HepG2 (cell line): ENCODE measurements at regions not wholly inside any gene's neighbourhood (a gene's known extent, or its start where the extent isn't known, plus 50 kb on each side); places are given as distances from the start of the nearest gene placed in this dataset.

Experiments used
- ATAC-seq: fragments of 200-7000 bp; cut with Tn5 transposase; 3 replicates; pipeline ENCODE4 v1.9.1; 2020; ENCODE audit warnings: mild to moderate bottlenecking, moderate library complexity
- BruUV-seq: library from RNA; stranded (reverse); fragments of 400-500 nt; replicated peaks from 2 replicates; lab custom pipeline; 2021; lab: Mats Ljungman, UMichigan
- CTCF ChIA-PET: fragments of 300-600 bp; formaldehyde crosslinking; extraction: SDS; loops from one replicate; lab custom pipeline; 2021; ENCODE audit warnings: low total read pairs, inconsistent platforms, low intra/inter-chr PET ratio; lab: Yijun Ruan, JAX
- POLR2A ChIA-PET: fragments of 350-600 bp; sonication (Branson Sonifier 250); formaldehyde crosslinking; loops from one replicate; lab custom pipeline; 2020; ENCODE audit warnings: antibody characterized with exemption, inconsistent platforms; lab: Yijun Ruan, JAX
- DNase-seq: peaks from one replicate; pipeline ENCODE4 v3.0.0-alpha.2; 2015; ENCODE audit warnings: low spot score
- FAIRE-seq: peaks from 3 replicates; lab custom pipeline; 2011; peaks lifted over from hg19 to GRCh38; lab: Jason Lieb, UNC
- H2AFZ ChIP-seq: one replicate; pipeline ENCODE4 v1.6.1; 2011; ENCODE audit warnings: low read length, inconsistent platforms
- H3K27ac ChIP-seq: fragments of 300-600 bp; 3 replicates; pipeline ENCODE4 v1.8.0; 2011; ENCODE audit warnings: mixed run types, mild to moderate bottlenecking, mixed read lengths, low read length, inconsistent platforms; ENCODE audit not compliant: insufficient read depth; ENCODE audit errors: extremely low read length
- H3K27me3 ChIP-seq, 2 experiments: fragments of 200-600 bp in 1 of 2; 2 replicates in 1 of 2; 3 replicates in 1 of 2; pipeline versions ENCODE4 v1.6.0 to v1.8.0; 2011; ENCODE audit warnings: low read length in 2 of 2, mild to moderate bottlenecking in 2 of 2, moderate library complexity in 2 of 2, inconsistent platforms in 1 of 2; ENCODE audit not compliant: insufficient read depth in 2 of 2, control insufficient read depth in 1 of 2
- H3K36me3 ChIP-seq, 2 experiments: fragments of 200-600 bp in 1 of 2; replicated peaks in 1 of 2; 2 replicates in 1 of 2; 3 replicates in 1 of 2; pipeline versions ENCODE4 v1.5.1 to v1.8.0; 2011; ENCODE audit warnings: low read length in 2 of 2, inconsistent platforms in 1 of 2; ENCODE audit not compliant: insufficient read depth in 2 of 2, control insufficient read depth in 1 of 2
- H3K4me1 ChIP-seq: 2 replicates; pipeline ENCODE4 v1.5.1; 2012; ENCODE audit warnings: low read length, inconsistent platforms; ENCODE audit not compliant: insufficient read depth
- H3K4me2 ChIP-seq: 2 replicates; pipeline ENCODE4 v1.6.0; 2011; ENCODE audit warnings: low read depth, low read length, inconsistent platforms
- H3K4me3 ChIP-seq, 3 experiments: fragments of 200-600 bp in 1 of 3; sonication (generic), shearing (Covaris generic) in 1 of 3; replicated peaks in 1 of 3; 2 replicates each; pipeline ENCODE4 v1.5.1; 2011 to 2016; ENCODE audit warnings: low read length in 3 of 3, inconsistent platforms in 2 of 3, low read depth in 2 of 3, mild to moderate bottlenecking in 2 of 3, control low read depth in 1 of 3, mixed read lengths in 1 of 3; ENCODE audit not compliant: insufficient read depth in 1 of 3
- H3K79me2 ChIP-seq: one replicate; pipeline ENCODE4 v1.6.1; 2011; ENCODE audit warnings: low read length, inconsistent platforms; ENCODE audit not compliant: insufficient read depth
- H3K9ac ChIP-seq: 2 replicates; pipeline ENCODE4 v1.6.0; 2011; ENCODE audit warnings: mild to moderate bottlenecking, low read depth, low read length, inconsistent platforms; ENCODE audit not compliant: insufficient read depth
- H3K9me3 ChIP-seq: 2 replicates; pipeline ENCODE4 v1.5.1; 2012; ENCODE audit warnings: mild to moderate bottlenecking, low read length
- H4K20me1 ChIP-seq: 2 replicates; pipeline ENCODE4 v1.6.0; 2011; ENCODE audit warnings: inconsistent platforms, mild to moderate bottlenecking, low read length, moderate library complexity; ENCODE audit not compliant: insufficient read depth
- BHLHE40 ChIP-seq: IDR thresholded peaks from 2 replicates; pipeline ENCODE4 v1.6.1; 2011; ENCODE audit warnings: low read length, improper control_type of control experiment
- HOMEZ ChIP-seq: IDR thresholded peaks from 2 replicates; pipeline ENCODE4 v1.6.1; 2016; ENCODE audit warnings: low read depth
- MNT ChIP-seq: fragments of 450-650 bp; IDR thresholded peaks from 2 replicates; pipeline ENCODE4 v1.6.1; 2016
- MTF2 ChIP-seq: sonication (generic); formaldehyde crosslinking; IDR thresholded peaks from 2 replicates; pipeline ENCODE4 v1.5.0; 2020; ENCODE audit warnings: missing genetic modification reagents, borderline replicate concordance
- POLR2A ChIP-seq, 2 experiments: IDR thresholded peaks; 2 replicates each; pipeline ENCODE4 v1.6.1; 2011; ENCODE audit warnings: low read depth in 2 of 2, low read length in 2 of 2, mild to moderate bottlenecking in 1 of 2, moderate library complexity in 1 of 2; ENCODE audit not compliant: insufficient read depth in 1 of 2
- PREB ChIP-seq: sonication (generic); formaldehyde crosslinking; IDR thresholded peaks from 2 replicates; pipeline ENCODE4 v1.4.0; 2020; ENCODE audit warnings: missing genetic modification reagents
- ZBTB8A ChIP-seq: sonication (generic); formaldehyde crosslinking; IDR thresholded peaks from 2 replicates; pipeline ENCODE4 v1.4.0; 2020; ENCODE audit warnings: mild to moderate bottlenecking, low read depth, missing genetic modification reagents, borderline replicate concordance
- ZMYM2 ChIP-seq: sonication (generic); formaldehyde crosslinking; IDR thresholded peaks from 2 replicates; pipeline ENCODE4 v1.8.0; 2022; ENCODE audit warnings: mild to moderate bottlenecking, missing genetic modification reagents
- ZNF33B ChIP-seq: sonication (generic); formaldehyde crosslinking; IDR thresholded peaks from 2 replicates; pipeline ENCODE4 v1.5.1; 2020; ENCODE audit warnings: mild to moderate bottlenecking, missing genetic modification reagents
- ZNF609 ChIP-seq: sonication (generic); formaldehyde crosslinking; IDR thresholded peaks from 2 replicates; pipeline ENCODE4 v1.4.0; 2020; ENCODE audit warnings: mild to moderate bottlenecking, missing genetic modification reagents, borderline replicate concordance
- ZNF615 ChIP-seq: sonication (generic); formaldehyde crosslinking; IDR thresholded peaks from 2 replicates; pipeline ENCODE4 v1.5.0; 2020; ENCODE audit warnings: mild to moderate bottlenecking, missing genetic modification reagents, borderline replicate concordance
- ZNF775 ChIP-seq: sonication (generic); formaldehyde crosslinking; IDR thresholded peaks from 2 replicates; pipeline ENCODE4 v1.4.0; 2020; ENCODE audit warnings: missing genetic modification reagents, mild to moderate bottlenecking, moderate library complexity, borderline replicate concordance
- WGBS: methylation state at CpG from one replicate; pipeline ENCODE4 v1.1.6; 2017; ENCODE audit warnings: low lambda C conversion rate; 5-methylcytosine and 5-hydroxymethylcytosine counted together
- in situ Hi-C: cut with HindIII; loops from 2 replicates; pipeline ENCODE4 v1.10.0; 2017; ENCODE audit warnings: low pct_unique_long_range_greater_than_20kb; ENCODE audit not compliant: extremely low pct_ligation_motif_present
- intact Hi-C: fragments of 100-400 bp; cut with micrococcal nuclease; formaldehyde crosslinking; loops from one replicate; pipeline ENCODE4 v1.10.0; 2022; ENCODE audit not compliant: unreplicated experiment

- no peak for TF ChIP-seq ZNF615 (CRISPR knock-in tag)
- TF ChIP-seq ZNF775 = no peak
- no peak for TF ChIP-seq MTF2 (CRISPR knock-in tag)
- TF ChIP-seq ZNF33B (CRISPR knock-in tag) = no peak
- no peak for TF ChIP-seq MNT
- no peak for TF ChIP-seq HOMEZ (CRISPR knock-in tag)
- TF ChIP-seq, all 625 proteins: peak for 0
These were observed 270.6 kb upstream of the HES1 start (continued) for GRCh38 chr3:193865339-193865738.

GRCh38 chr3:193865896-193866480 is 270.0 kb upstream of the HES1 start:
- FAIRE-seq = no peak
- no peaks in the 10 kb centered on the region for H3K4me1 ChIP-seq
- H3K79me2 ChIP-seq = no peaks in the 10 kb centered on the region
- no peak overlapping the region for H3K9ac ChIP-seq
- WGBS = under 1% methylated on average over 4 of the region's 4 CpGs
- BruUV-seq = no TSS peak
- no peaks in the 10 kb centered on the region for H3K9me3 ChIP-seq
- H2AFZ ChIP-seq = no peak overlapping the region
- no peak overlapping the region for H3K4me3 ChIP-seq
- ChIA-PET CTCF (no interaction called here), POLR2A (no interaction called here)
- no peak overlapping the region for H3K27ac ChIP-seq
- no peak overlapping the region for H3K4me2 ChIP-seq
- no peaks in the 10 kb centered on the region for H3K36me3 ChIP-seq
- H4K20me1 ChIP-seq = no peaks in the 10 kb centered on the region
- TF ChIP-seq POLR2A (IDR thresholded peaks at IDR 0.05; ENCODE audit: insufficient read depth in 1 of 2, low read depth in 2 of 2, low read length in 2 of 2) (no peak), PREB (CRISPR knock-in tag) (no peak), ZMYM2 (CRISPR knock-in tag) (no peak), BHLHE40 (no peak), ZNF609 (CRISPR knock-in tag) (no peak), ZBTB8A (CRISPR knock-in tag) (no peak)
- peaks cover 2 to 8% of the 10 kb centered on the region in 2 experiments; a peak in 2 of 5 replicates for H3K27me3 ChIP-seq
- intact Hi-C loops = no loop called here
- ATAC-seq = no peak
- no peak for DNase-seq
- in situ Hi-C loops = no loop called here
